MM.1S (cell line): ENCODE measurements at regions not wholly inside any gene's neighbourhood (a gene's known extent, or its start where the extent isn't known, plus 50 kb on each side); places are given as distances from the start of the nearest gene placed in this dataset.

Experiments used
- EZH2 ChIP-seq: fragments of 300-600 bp; sonication (generic); optimal IDR thresholded peaks from 2 replicates; pipeline ENCODE3; 2017; ENCODE audit warnings: low read depth, mild to moderate bottlenecking, antibody characterized with exemption, low read length, mixed read lengths
- TF ChIP-seq, protein P1 (sequence below): fragments of 300-600 bp; sonication (generic); IDR thresholded peaks from 2 replicates; pipeline ENCODE4 v1.5.1; 2016; ENCODE audit warnings: antibody characterized with exemption, low read length, mixed read lengths

DNA sequence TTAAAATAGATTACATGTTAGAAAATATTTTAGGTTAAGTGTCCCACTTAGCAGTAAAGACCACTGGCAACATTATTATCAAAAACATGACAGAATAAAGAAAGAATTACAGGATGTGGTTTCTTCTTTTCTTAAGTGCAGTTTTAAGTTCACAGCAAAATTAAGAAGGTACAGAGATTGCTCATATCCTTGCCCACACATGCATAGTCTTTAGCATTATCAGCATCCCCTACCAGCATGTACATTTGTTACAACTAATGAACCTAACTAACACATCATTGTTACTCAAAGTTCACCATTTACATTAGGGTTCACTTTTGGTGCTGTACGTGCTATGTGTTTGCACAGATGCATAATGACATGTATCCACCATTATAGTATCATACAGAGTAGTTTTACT is 837.7 kb upstream of the CDH9 start:
- TF ChIP-seq, protein P1, sequence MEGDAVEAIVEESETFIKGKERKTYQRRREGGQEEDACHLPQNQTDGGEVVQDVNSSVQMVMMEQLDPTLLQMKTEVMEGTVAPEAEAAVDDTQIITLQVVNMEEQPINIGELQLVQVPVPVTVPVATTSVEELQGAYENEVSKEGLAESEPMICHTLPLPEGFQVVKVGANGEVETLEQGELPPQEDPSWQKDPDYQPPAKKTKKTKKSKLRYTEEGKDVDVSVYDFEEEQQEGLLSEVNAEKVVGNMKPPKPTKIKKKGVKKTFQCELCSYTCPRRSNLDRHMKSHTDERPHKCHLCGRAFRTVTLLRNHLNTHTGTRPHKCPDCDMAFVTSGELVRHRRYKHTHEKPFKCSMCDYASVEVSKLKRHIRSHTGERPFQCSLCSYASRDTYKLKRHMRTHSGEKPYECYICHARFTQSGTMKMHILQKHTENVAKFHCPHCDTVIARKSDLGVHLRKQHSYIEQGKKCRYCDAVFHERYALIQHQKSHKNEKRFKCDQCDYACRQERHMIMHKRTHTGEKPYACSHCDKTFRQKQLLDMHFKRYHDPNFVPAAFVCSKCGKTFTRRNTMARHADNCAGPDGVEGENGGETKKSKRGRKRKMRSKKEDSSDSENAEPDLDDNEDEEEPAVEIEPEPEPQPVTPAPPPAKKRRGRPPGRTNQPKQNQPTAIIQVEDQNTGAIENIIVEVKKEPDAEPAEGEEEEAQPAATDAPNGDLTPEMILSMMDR, result no peak
- TF ChIP-seq EZH2, result no peak
